Activated CD8-positive, alpha-beta memory T cell treated with anti-CD3 and anti-CD28 coated beads for 24 hours (primary cell): ENCODE measurements at regions not wholly inside any gene's neighbourhood (a gene's known extent, or its start where the extent isn't known, plus 50 kb on each side); places are given as distances from the start of the nearest gene placed in this dataset.
"Not testable (repeated sequence)": the region's sequence is repeated elsewhere in the genome, so short reads cannot be mapped to it uniquely, and the experiment has no call there.

Source experiments
- DNase-seq: peaks from one replicate; pipeline ENCODE4 v3.0.0-alpha.2; 2020

DNA sequence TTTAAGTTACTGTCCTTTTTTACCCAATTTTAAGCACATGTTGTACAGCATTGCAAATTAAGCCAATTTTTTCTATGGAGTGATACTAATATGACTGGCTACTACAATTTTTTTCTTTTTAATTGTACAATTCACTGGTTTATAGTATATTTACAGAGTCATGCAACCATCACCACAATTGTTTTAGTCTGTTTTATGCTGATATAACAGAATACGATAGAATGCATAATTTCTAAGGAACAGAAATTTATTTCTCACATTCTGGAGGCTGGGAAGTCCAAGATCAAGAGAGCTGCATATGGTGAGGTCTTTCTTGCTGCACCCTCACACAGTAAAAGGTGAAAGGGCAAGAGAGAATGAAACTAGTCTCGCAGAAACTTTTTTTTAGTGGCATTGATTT, 125.3 kb downstream of the GLUD2 start:
- DNase-seq = no peak

- no peak for DNase-seq
These were observed 132.6 kb downstream of the GLUD2 start for GRCh38 chrX:121179972-121180371.

GRCh38 chrX:121191779-121192178, 144.4 kb downstream of the GLUD2 start:
- DNase-seq = no peak

DNA sequence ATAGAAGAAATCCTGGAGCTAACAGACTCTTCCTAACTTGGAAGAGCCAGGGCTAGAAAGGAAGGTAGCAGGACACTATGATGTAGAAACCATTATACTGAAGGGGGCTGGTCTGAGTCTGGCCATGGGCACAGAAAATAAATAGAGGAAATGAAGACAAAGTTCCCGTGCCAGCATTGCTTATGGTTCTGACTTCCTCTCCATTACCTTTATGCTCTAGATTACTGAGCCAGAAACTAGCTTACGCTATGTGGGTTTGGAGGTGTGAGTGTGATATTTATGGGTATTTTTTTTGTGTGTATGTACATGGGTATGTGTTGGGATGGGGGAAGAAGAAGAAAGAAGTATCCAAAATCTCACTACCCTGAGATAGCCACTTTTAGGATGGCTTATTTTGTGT, 148.3 kb downstream of the GLUD2 start:
- no peak for DNase-seq

DNA sequence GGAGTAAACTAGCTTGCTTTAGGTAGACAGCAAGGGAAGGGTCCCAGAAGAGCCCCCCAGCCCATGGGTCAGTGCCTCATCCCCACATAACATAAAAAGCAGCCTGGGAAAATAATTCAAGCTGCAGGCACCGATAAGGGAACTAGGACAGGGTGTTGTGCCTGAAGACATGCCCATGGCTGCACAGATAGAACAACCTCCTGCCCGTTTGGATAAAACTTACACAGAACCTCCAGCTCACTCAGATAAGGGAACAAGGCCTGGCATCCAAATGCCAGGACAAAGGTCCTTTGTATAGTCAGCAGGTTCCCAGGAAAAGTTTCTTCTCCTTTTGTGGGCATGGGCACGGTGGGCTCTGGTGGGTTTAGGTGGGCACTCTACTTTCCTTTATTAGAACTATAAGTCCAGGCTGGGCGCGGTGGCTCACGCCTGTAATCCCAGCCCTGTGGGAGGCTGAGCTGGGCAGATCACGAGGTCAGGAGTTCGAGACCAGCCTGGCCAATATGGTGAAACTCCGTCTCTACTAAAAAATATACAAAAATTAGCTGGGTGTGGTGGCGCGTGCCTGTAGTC, 149.5 kb downstream of the GLUD2 start:
- DNase-seq = not testable (repeated sequence)

DNA sequence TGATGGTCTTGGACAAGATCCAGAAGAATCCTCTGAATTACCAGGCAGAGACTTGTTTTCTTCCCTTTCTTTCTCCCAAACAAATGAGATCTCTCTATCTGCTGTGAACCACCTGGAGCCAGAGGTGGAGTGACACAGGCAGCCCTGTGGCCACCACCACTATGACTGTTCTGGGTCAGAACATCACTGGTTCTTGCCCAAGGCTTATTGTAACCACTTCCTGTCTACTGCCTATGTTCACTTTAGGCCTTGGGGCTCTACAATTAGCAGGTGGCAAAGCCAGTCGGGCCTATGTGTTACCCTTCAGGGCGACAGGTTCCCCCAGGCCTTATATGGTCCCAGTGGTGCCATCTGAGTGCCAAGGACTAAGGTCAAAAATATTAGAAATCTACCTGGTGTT, 161.2 kb downstream of the GLUD2 start:
- no peak for DNase-seq

DNA sequence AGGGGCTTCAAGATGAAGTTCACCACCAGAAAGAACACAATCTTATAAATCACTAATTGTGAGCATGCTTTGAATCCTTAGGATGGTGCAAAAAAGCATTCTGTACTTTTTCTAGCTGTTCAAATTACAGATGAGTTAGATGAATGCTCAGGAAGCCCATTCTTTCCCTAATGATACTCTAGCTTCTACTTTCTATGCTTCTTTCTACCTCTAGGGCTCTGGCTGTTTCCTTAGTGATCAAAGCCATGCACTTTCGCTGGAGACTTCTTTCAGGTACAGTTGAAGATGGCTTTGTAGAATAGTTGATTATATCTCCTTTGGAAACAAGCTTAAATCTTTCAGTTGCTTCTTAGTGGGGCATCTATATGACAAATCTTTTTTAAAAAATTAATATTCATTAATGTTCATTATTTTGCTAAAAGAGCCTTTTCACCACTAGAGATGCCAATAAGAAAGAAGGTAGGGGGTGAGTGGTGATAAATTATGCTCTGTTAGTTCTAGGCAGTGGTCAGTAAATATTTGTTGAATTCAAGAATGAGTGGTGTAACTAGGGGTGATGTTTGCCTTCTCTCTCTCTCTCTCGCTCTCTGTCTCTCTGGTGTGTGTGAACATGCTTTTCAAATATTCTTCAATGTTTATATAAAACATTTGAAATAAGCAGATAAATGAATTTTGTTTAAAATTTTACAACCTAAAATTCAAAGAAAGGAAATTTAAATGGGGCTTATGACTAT, 169.4 kb downstream of the GLUD2 start:
- no peak for DNase-seq

- DNase-seq = no peak
These were observed 174.0 kb downstream of the GLUD2 start for GRCh38 chrX:121221322-121221977.

- no peak for DNase-seq
These were observed 180.5 kb downstream of the GLUD2 start for GRCh38 chrX:121227888-121228287.

DNA sequence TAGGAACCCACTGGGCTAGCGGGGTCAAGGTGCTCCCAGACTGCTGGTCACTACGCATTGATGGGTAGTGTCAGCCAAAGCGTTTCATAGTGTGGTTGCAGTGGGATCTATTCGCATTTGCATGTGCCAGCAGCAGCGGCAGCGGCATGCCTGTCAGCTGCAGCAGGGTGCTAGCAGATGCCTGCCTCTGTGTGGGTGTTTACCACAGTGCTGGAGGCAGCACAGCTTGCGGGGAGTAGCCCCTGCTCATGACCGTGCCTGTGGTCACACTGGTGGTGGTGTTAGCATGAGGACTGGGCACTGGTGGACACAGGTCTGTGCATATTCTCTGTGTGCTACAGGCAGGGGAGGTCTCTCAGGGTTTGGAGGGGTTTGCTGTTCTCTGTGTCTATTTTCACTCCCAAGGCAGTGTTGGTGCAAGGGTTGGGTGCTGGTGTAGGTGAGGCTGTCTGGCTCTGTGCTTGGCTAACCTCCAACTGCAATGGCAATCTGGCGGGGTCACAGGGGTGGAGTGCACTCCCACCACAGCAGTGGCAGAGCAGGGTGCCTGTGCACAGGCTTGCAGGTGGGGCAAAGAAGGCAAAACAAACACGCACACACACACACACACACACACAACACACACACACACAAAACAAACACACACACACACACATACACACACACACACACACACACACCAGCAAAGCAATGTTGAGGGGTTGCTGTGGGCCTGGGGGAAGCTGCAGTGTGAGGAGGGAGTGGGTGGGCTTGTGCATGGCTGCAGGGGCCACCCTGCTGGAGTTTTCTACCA, 184.4 kb downstream of the GLUD2 start:
- DNase-seq = no peak

- DNase-seq = no peak
These were observed 188.6 kb downstream of the GLUD2 start for GRCh38 chrX:121236040-121236439.

DNA sequence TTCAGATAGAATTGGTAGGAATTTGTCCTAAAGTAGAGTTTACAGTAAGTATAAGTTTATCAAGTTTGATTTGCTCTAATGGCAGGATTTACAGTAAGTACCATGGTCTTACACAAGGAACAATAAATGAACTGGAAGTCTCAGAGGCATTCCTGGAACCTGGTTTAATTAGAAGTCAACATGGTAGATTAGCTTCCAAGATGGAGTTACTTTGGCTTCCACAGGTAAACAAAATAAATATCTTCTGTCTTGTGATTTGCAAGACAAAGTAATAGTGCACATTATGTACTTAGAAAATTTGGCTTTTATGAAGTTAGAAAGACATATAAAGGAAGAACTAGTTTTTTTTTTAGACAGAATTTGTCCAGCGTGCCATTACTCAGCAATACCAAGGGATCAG, 190.7 kb downstream of the GLUD2 start:
- DNase-seq = no peak

DNA sequence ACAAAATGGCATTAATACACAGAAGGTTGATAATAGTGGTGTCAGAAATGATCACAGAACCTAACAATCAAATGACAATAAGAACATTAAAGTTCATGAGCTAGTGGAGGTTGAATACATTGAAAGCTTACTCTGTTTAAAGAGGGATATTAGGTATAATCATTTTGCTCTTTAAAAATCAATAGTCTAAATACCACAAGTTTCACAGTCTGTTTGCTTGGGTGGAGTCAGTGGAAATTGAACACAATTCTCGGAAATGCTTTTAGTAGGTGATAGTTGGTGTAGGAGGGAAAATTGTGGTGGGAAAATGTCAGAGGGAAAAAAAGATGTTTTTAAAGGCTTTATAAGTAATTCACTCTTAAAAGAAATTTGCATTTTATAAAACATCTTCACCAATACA, 197.1 kb downstream of the GLUD2 start:
- no peak for DNase-seq

DNA sequence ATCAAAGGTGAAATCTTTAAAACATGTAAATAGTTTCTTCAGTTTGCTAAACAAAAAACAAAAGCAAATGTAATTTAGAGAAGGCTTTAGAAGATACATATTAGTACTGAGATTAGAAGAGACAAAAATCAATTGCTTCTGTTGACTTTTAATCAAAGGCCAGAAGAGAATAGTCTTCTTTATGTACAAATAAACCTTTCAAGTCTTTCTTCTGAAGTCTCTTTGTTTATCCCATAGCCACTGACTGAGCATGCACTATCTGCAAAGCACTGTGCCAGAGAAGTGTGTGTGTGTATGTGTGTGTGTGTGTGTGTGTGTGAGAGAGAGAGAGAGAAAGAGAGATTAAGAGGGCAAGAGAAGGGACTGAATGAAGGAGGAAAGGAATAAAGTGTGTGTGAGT, 198.4 kb downstream of the GLUD2 start:
- no peak for DNase-seq

DNA sequence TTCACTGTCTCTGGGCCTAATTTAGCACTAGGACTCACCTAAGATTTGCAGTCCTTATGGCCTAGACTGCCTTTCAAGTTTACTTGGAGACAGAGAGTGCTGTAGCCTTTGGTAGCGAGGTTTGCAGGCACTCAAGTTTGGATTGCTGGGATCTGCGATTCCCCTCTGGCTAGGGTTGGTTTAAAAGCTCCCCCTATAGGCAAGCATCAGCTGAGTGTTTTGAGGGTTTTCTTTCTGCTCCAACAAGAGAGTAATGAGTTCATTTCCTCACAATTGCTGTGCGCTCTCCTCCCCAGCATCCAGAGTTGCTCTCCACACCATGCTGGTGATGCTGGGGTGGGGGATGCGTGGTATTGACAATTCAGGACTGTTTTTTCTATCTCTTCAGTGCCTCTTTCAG, 206.9 kb downstream of the GLUD2 start:
- no peak for DNase-seq

DNA sequence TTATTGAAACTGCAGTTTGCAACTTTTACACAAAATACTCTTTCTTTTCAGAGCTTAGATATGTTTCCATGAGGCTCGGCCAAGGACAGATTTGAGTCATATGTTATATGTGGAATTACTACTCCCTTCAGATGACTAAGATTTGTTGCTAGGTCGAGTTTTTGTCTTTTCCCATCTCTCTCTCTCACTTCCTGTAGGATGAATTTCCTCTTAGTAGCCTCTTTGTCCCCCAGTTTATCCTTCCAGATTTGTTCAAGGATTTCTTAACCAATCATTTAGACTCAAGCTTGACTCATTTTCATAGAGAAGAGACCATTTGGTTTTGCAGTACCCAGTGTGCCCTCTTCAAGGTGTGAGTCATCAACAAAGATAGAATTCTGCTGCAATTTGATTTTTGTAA, 209.2 kb downstream of the GLUD2 start:
- DNase-seq = no peak

GRCh38 chrX:121258545-121258944, 211.1 kb downstream of the GLUD2 start:
- DNase-seq = no peak

GRCh38 chrX:121259170-121259569, 211.8 kb downstream of the GLUD2 start:
- DNase-seq = no peak

DNA sequence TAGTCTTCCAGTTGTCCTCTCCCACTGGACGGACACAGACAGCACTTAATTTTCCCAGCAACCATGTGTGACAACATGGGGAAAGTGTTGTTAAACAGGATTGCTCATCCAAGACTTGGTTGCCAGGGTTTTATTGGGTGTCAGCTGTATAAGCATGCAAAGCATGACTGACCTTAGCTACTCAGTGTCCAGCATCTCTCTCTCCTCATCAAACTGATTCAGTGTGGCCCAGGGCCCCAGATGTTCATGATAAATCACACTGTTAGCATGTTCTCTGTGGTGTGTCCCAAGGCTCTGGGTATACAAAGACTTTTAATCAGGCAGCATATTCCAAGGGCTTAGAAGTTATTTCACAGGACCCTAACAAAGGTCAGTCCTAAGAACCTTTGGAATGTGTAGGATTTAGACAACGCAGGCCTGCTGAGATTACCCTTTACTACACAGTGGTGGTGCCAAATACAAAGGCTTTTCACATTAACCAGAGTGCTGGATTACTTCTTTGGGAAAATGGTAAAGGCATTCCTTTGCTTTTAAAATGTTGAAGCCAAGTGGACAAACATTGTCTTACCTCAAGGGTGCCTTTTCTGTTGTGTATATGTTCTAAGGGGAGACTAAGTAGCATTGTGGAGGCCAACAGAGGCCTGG, 213.3 kb downstream of the GLUD2 start:
- DNase-seq = no peak

GRCh38 chrX:121283921-121284320, 236.5 kb downstream of the GLUD2 start:
- DNase-seq = no peak

GRCh38 chrX:121298499-121298898, 251.1 kb downstream of the GLUD2 start:
- DNase-seq = no peak

GRCh38 chrX:121301356-121301755, 253.9 kb downstream of the GLUD2 start:
- no peak for DNase-seq

DNA sequence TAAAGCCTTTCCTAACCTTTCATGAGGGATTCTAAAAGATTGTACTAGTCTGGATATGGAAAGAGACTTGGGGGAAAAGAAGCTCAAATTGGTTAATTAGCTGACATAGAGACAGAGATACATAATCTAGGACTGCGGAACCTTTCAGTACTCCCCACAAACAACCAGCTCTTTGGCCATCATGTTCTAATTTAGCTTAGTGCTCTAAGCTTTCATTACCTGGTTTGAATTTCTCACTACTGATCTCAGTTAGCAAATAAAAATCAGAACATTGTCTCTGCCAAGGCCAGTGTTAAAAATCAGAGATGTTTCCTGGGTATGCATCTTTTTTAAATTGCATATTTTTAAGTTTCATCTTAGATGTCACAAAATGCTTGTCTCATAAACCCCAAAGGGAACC, 254.4 kb downstream of the GLUD2 start:
- no peak for DNase-seq
